GM19468 (cell line): ENCODE measurements at regions not wholly inside any gene's neighbourhood (a gene's known extent, or its start where the extent isn't known, plus 50 kb on each side); places are given as distances from the start of the nearest gene placed in this dataset.

Source experiments
- ATAC-seq: cut with Tn5 transposase; IDR thresholded peaks from one replicate; pipeline ENCODE4 v1.9.1; 2021; ENCODE audit warnings: mild to moderate bottlenecking, moderate library complexity, moderate number of reproducible peaks; ENCODE audit not compliant: unreplicated experiment; ENCODE audit errors: extremely low read depth

DNA sequence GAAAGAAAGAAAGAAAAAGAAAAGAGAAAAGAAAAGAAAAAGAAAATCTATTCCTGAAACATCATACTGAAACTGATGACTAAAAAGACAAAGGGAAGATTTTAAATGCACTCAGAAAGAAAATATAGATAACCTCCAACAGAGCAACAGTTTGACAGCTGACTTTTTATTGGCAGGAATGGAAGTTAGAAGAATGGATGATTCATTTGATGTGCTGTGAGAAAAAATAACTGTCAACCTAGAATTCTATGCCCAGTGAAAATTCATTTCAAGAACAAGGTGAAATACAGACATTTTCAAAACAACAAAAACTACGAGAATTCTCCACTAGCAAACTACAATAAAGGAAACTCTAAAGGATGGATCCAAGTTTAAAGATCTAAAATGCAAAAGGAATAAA, 50.5 kb upstream of the HSPA12A start:
- ATAC-seq, result no peak

DNA sequence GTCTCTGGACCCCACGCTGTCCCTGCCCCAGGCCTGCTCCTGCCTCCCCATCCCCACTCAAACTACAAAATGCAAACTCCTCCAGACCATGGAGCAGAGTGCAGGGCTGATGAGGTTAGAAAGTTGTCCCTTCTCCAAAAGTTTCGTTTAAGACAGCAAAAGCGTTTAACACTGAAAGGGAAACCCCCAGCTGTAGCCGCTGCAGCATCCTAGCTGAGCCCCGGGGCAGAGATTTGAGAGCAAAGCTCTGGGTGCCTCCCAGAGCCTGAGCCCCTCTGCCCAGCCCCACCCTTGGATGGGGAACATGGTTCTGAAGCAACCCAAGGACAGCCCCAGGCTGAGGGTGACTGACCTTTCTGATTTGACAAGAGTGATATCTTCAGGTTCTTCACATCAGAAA, 52.8 kb upstream of the ENO4 start:
- no peak for ATAC-seq

DNA sequence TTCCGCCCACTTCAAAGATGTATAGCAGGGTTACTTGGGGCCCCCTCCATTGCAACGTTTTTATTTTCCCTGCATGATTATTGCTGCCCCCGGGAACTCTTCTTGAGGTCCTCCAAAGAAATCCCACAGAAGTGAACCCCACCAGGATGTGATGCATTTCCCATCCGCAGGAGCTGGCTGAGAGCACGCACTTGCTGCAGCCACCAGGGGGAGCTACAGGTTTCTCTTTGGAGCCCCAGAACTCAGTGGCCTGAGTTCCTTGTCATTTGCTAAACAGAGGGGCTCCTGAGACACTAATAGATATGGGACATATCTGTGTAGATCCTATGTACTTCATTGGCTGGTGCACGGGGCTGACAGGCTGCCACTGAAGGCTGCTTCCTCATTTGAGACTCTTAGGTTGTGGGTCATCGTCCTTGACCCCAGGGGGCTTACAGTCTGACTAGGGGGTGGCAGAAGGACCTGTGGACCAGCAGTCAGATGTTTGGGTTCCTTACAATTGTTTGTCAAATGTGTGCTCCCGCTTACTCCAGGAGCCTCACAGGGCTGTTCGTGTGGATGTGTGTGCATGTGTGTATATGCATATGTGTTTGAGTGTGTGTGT, 52.3 kb upstream of the ENO4 start:
- peak; percentile 45 for ATAC-seq

DNA sequence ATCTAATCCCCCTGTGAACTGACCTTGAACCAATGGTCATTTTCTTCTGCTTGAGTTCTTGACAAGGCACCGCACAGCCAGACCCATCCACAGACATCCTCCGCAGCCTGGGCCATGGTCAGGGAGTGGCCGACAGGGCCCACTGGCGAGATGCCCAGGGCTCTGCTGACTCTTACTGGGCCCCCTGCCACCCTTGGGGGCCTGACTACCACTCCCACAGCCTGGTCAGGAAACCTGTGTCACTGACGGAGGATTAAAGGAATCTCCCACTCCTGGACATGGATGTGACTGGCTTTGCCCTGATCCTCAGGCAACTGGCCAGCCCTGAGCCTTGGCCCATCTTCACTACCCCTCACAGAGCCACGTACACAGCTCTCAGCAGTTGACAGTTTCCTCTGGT, 50.4 kb upstream of the ENO4 start:
- ATAC-seq, result no peak
